ENCODE measurements at regions not wholly inside any gene's neighbourhood (a gene's known extent, or its start where the extent isn't known, plus 50 kb on each side); places are given as distances from the start of the nearest gene placed in this dataset.
A peak's percentile ranks its signal among the peaks of the same experiment; 100 is the strongest.

DNA sequence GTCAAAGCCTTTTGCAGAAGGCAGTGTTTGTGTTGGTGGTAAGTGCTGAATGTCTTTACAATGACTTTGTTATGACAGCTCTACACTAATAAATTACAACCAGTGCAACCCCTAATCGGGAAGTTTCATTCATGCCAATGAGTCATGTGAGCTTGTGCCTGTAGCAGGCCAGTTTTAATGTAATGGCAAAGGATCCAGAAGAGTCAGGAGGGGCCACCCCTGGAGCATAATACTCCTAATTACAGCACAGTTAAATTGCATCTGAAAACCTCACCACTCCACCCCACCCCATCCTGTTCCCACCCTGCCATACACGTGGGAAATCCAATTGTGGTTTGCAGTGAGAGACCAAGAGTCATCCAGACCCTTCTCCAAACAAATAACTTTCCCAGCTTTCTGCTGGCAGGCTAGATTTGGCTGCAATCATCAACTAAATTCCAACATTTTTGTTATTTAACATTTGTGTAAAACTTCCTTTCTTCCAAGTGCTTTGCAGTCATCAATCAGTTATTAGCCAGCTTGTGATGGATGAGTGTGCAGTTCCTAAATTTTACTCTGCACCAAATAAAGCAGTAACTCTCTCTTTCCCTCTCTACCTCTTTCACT is 277.3 kb upstream of the FAT3 start:
- peak; percentile 66 for DNase-seq

- DNase-seq, result peak; percentile 4
These were observed 278.1 kb upstream of the FAT3 start for GRCh38 chr11:91946397-91946951.

DNA sequence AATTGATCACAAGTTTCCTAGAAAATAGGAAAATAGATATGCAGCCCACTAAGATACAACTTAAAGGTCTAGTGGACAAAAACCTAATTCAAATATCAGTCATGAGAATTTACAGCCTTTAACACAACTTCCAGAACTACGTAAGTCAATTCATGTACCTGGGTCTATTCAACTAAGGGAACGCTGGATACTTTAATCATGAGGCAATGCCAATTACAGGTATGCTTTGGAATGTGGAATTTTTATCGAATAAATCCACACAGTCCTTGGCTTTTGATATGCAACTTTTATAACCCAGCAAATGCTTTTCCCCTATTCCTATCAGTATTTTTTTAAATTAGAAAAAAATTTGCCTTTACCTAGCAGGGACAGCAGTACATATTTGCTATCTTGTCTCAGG is 289.5 kb upstream of the FAT3 start:
- no peak for DNase-seq

GRCh38 chr11:91932151-91932821 is 292.3 kb upstream of the FAT3 start:
- DNase-seq, result peak; percentile 29

DNA sequence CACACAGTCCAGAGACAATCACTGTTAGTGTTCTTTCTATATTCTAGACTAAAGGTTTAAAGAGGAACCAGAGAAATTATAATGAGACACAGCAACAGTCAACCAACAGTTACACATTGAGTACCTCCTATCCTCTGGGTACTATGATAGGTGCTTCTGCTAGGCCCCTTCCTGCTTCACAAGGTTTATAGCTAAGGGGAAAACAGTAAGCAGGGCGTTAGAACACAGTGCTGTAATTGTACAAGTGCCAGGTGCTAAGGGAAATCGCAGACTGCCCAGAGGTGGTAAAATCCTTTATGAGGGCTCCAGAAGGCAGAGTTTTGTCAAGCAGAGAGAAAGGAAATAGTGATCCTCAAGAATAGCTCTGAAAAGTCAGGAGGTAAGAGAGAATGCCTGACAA is 297.2 kb upstream of the FAT3 start:
- DNase-seq, result no peak

GRCh38 chr11:91926965-91927364 is 297.7 kb upstream of the FAT3 start:
- no peak for DNase-seq

- DNase-seq, result no peak
These were observed 301.8 kb upstream of the FAT3 start for GRCh38 chr11:91922846-91923245.

DNA sequence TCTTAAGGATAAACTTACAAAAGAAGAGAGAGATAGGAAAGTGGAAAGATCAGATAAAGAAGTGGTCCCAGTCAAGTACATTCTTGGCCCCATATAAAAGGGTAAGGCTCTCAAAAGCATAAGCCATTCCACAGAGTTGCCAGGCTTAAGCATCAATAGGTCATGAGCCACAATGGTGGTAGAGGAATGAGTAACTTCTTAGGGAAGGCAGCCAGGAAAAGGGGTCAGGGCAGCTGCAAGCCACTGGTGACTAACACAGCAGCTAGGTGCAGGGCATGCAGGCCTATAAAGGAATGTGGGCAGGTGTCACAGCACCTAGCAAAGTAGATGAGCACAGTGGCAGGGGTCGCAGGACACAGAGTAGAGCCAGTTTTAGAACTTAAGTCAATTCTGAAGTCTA is 302.6 kb upstream of the FAT3 start:
- peak; percentile 2 for DNase-seq

GRCh38 chr11:91913407-91913806 is 311.2 kb upstream of the FAT3 start:
- no peak for DNase-seq

GRCh38 chr11:91912322-91912721 is 312.3 kb upstream of the FAT3 start:
- DNase-seq, result no peak

DNA sequence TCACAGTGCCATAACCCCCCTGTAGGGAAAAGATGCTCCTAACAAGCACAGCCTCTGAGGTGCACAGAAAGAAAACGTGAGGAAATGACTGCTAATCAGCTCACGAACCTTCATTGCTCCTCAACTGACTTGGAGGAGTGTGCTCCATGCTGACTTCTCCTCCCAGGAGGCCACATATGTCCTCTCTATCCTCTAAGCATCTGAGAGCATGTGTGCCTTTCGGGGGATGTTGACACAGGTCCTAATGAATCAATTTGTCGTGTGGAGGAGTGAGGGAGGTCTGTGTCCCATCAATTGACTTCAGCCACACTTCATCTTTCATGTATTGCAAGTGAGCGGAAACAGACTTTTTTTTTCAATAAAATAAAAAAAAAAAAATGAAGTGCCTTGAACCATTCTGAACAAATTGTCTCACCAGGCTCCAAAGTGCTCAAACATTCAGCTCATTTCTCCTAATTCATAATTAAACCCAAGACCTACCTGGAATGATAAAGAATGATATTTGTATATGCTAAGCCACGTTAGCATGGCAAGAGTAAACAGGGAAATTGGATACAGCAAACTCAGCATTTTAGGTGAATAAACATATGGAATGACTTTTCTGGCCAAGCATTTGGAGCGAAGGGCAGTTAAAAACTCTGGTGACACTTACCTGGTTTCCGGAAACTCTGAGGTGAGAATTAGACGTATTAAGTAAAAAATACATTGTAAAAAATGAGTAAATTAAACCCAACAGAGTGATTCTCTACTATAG is 317.6 kb upstream of the FAT3 start:
- DNase-seq, result no peak

DNA sequence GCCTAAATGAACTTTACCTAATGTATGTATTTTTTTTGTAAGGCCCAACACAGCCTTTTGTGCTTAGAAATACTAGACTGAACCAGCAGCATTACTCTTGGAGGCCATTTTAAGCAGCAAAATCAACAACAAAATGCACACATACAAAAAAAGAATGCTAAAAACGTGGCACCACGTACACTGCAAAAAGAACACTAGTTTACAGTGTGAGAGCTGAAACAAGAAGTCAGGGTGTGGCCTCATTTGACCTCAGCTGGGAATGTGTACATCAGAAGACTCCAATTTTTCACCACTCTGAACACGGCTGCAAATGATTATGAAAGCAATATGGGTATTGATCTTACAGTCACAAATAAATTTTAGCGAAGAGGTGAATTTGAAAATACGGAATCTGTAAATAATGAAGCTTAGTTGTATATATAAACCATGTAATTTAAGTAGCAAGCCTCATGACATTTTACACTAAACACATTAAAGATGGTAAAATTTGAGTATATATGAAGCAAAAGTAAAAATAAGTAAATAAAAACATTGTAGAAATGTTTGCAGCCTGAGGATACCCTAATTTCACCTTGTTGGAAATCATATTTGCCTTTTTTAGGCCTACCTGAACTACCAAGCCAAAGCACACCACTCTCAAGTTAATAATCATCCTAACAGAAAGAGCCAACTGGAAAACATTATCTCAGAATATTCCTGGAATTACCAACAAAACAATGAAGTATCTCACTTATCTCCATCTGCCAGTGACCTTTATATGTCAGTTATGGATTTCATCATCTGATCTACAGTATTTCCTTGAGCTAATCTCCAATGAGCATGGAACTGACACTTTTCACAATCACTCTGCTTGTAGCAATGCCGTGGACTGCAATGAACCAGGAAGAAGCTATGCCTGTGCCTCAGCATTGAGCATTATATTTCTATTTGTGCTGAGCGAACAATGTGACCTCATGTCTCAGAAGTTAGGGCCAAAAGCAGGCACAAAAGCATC is 319.5 kb upstream of the FAT3 start:
- no peak for DNase-seq

DNA sequence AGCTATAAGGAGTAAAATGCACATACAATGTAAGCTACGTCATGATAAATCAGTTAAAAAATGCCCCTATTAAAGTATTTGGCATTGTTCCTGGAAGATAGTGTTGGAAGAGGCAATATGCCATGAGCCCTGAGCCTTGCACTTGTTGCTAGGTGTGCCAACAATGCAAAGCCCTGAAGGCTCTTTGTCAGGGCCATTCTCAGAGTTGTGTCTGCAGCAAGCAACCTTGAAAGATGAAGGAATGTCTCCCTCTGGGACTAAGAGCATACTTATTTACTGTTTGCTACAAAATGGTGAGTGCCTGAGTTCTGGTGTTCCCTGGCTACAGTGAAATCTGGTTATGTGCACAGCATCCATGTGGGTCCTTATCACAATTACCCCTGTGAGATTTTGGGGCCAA is 322.3 kb upstream of the FAT3 start:
- no peak for DNase-seq

GRCh38 chr11:91880660-91881059 is 344.0 kb upstream of the FAT3 start:
- DNase-seq, result no peak

DNA sequence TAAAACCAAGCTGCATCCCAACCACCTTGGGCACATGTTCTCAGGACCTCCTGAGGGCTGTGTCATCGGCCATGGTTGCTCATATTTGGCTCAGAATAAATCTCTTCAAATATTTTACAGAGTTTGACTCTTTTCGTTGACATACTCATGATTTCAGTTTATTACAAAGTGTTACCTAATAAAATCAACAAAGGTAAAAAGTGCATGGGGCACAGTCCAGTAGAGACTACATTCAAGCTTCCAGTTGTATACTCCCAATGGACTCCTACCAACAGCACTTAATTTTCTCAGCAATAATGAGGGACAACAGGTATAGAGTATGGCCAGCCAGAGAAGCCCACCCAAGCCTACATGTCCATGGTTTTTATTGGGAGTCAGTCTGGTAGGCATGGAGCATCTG is 347.9 kb upstream of the FAT3 start:
- DNase-seq, result no peak

- no peak for DNase-seq
These were observed 352.4 kb upstream of the FAT3 start for GRCh38 chr11:91872243-91872642.

GRCh38 chr11:91871791-91872190 is 352.8 kb upstream of the FAT3 start:
- DNase-seq, result peak; percentile 4

DNA sequence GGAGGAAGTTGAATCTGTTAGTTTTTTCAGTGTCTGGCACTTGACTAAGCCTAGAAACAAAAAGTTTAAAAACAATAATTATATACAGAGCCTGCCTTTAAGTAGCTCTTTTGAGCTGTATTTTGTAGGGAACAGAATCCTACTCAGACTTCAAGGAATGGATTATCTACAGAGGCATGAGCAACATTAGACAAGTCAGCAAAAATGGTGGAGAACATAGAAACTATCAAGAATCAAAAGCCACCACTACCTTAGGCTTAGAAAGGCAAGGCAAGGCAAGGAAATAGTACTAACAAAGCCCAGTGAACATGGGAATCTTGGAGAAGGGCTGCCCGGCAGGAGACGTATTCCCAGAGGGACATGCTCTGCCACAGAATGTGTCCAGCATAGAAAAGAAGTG is 353.6 kb upstream of the FAT3 start:
- DNase-seq, result no peak

DNA sequence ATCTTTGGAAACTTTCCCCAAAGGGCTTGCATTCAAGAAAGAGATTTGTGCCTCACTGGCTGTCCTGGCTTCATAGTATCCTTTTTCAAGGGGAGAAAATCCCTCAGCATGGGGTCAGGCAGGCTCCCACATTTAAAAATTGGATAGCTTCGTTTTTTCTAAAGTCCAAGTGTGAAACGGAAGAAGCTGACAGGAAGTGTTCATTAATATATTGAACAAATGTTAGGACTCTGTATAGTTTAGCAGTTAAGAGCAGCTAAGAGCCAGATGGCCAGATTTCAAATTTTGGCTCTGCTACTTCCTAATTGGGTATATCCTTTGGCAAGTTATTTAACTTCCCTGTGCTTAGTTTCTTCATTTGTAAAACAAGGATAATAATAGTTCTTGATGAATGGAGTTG is 354.9 kb upstream of the FAT3 start:
- DNase-seq, result no peak

GRCh38 chr11:91866642-91867041 is 358.0 kb upstream of the FAT3 start:
- DNase-seq, result no peak

- DNase-seq, result no peak
These were observed 364.0 kb upstream of the FAT3 start for GRCh38 chr11:91860661-91861060.

DNA sequence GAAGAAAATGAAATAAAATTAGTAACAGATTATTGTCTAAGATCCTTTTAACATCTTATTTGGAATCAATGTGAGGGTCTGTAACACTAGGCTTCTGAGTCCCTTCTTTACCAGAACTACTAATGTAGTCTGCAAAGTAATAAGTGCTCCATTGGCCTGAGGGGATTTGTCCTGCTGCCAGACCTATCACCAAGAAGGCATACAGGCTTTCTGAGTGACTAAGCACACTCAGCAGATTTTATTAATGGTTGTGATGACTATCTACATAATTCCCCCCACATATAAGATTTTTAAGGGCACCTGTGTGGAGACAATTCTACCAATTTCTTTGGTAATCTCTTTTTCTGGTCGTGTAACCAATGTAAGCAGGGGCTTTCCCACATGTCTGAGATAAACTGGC is 365.0 kb upstream of the FAT3 start:
- DNase-seq, result peak; percentile 18

- no peak for DNase-seq
These were observed 367.4 kb upstream of the FAT3 start for GRCh38 chr11:91857179-91857578.

All from EL (cell line).